Liver (tissue), 3 donors: ENCODE measurements at regions not wholly inside any gene's neighbourhood (a gene's known extent, or its start where the extent isn't known, plus 50 kb on each side); places are given as distances from the start of the nearest gene placed in this dataset.

Experiments used
- GABPA ChIP-seq, 2 donors: IDR thresholded peaks in 1 of 2; conservative IDR thresholded peaks in 1 of 2; 2 replicates each; pipeline ENCODE4 v1.6.1; 2016; ENCODE audit warnings: antibody characterized with exemption in 2 of 2, mild to moderate bottlenecking in 1 of 2, moderate library complexity in 1 of 2
- SP1 ChIP-seq: IDR thresholded peaks from 2 replicates; pipeline ENCODE4 v1.6.1; 2018; ENCODE audit warnings: antibody characterized with exemption, mild to moderate bottlenecking
- YY1 ChIP-seq: IDR thresholded peaks from 2 replicates; pipeline ENCODE4 v1.6.1; 2016; ENCODE audit warnings: antibody characterized with exemption, mild to moderate bottlenecking
- TF ChIP-seq, protein P1 (sequence below): IDR thresholded peaks from 2 replicates; pipeline ENCODE4 v1.6.1; 2016; ENCODE audit warnings: antibody characterized with exemption
- TF ChIP-seq, protein P2 (sequence below): fragments of 150-350 bp; IDR thresholded peaks from 2 replicates; pipeline ENCODE4 v1.5.1; 2017; ENCODE audit warnings: improper control_type of control experiment, low read depth, low read length; ENCODE audit not compliant: missing input control
- TF ChIP-seq, protein P3 (sequence below): IDR thresholded peaks from 2 replicates; pipeline ENCODE4 v1.6.1; 2016; ENCODE audit warnings: antibody characterized with exemption, mild to moderate bottlenecking
- donor health status: healthy.
- donor health status: healthy.

DNA sequence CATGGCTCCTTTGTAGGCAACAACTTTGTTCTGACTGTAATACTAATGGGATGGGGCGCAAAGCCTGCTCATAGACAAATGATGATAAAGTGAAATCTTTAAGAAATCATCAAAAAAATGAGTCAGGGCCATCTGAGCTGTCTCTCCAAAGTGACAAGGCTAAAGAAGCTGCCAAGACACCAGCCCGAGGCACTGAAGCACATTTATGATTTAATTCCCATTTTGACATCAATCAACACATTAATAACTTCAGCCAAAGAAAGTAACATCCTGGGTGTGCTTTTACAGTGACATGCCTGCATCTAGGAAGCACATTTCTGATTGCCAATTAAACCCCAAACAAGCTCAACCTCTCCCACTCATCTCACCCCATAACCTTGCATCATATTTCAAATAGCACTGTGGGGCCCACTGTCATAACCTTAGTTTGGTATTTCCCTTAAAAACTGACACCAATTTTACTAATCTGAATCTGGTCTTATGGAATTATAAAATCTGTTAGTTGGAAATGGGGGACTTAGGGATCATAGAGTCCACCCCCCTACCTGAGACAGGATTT is 676.6 kb downstream of the TOX3 start:
- TF ChIP-seq GABPA (IDR thresholded peaks at IDR 0.05 in 1 of 2, conservative IDR thresholded peaks at IDR 0.05 in 1 of 2) (no peak), YY1 (no peak), SP1 (no peak)
- TF ChIP-seq, protein P1, sequence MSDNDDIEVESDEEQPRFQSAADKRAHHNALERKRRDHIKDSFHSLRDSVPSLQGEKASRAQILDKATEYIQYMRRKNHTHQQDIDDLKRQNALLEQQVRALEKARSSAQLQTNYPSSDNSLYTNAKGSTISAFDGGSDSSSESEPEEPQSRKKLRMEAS: no peak
- TF ChIP-seq, protein P2, sequence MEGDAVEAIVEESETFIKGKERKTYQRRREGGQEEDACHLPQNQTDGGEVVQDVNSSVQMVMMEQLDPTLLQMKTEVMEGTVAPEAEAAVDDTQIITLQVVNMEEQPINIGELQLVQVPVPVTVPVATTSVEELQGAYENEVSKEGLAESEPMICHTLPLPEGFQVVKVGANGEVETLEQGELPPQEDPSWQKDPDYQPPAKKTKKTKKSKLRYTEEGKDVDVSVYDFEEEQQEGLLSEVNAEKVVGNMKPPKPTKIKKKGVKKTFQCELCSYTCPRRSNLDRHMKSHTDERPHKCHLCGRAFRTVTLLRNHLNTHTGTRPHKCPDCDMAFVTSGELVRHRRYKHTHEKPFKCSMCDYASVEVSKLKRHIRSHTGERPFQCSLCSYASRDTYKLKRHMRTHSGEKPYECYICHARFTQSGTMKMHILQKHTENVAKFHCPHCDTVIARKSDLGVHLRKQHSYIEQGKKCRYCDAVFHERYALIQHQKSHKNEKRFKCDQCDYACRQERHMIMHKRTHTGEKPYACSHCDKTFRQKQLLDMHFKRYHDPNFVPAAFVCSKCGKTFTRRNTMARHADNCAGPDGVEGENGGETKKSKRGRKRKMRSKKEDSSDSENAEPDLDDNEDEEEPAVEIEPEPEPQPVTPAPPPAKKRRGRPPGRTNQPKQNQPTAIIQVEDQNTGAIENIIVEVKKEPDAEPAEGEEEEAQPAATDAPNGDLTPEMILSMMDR: no peak
- TF ChIP-seq, protein P3, sequence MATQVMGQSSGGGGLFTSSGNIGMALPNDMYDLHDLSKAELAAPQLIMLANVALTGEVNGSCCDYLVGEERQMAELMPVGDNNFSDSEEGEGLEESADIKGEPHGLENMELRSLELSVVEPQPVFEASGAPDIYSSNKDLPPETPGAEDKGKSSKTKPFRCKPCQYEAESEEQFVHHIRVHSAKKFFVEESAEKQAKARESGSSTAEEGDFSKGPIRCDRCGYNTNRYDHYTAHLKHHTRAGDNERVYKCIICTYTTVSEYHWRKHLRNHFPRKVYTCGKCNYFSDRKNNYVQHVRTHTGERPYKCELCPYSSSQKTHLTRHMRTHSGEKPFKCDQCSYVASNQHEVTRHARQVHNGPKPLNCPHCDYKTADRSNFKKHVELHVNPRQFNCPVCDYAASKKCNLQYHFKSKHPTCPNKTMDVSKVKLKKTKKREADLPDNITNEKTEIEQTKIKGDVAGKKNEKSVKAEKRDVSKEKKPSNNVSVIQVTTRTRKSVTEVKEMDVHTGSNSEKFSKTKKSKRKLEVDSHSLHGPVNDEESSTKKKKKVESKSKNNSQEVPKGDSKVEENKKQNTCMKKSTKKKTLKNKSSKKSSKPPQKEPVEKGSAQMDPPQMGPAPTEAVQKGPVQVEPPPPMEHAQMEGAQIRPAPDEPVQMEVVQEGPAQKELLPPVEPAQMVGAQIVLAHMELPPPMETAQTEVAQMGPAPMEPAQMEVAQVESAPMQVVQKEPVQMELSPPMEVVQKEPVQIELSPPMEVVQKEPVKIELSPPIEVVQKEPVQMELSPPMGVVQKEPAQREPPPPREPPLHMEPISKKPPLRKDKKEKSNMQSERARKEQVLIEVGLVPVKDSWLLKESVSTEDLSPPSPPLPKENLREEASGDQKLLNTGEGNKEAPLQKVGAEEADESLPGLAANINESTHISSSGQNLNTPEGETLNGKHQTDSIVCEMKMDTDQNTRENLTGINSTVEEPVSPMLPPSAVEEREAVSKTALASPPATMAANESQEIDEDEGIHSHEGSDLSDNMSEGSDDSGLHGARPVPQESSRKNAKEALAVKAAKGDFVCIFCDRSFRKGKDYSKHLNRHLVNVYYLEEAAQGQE: no peak
